ENCODE measurements at regions not wholly inside any gene's neighbourhood (a gene's known extent, or its start where the extent isn't known, plus 50 kb on each side); places are given as distances from the start of the nearest gene placed in this dataset.

GRCh38 chr13:103291798-103292572, 225.8 kb upstream of the SLC10A2 start:
- Histone ChIP-seq H3K9ac (ENCODE audit: low read length in 2 of 2) (no peak overlapping the region), H3K9me3 (ENCODE audit: control insufficient read depth in 2 of 2, low read length in 2 of 2) (no peaks in the 10 kb centered on the region), H3K27ac (ENCODE audit: low read length) (no peak overlapping the region), H3K4me1 (ENCODE audit: control insufficient read depth, insufficient read depth, low read length) (no peaks in the 10 kb centered on the region), H3K36me3 (ENCODE audit: control insufficient read depth in 2 of 2, insufficient read depth in 2 of 2, low read length in 2 of 2) (no peaks in the 10 kb centered on the region), H3K4me3 (ENCODE audit: low read length in 2 of 2) (no peak overlapping the region), H3K27me3 (ENCODE audit: control insufficient read depth in 1 of 2, insufficient read depth in 2 of 2, low read length in 2 of 2) (no peaks in the 10 kb centered on the region)

DNA sequence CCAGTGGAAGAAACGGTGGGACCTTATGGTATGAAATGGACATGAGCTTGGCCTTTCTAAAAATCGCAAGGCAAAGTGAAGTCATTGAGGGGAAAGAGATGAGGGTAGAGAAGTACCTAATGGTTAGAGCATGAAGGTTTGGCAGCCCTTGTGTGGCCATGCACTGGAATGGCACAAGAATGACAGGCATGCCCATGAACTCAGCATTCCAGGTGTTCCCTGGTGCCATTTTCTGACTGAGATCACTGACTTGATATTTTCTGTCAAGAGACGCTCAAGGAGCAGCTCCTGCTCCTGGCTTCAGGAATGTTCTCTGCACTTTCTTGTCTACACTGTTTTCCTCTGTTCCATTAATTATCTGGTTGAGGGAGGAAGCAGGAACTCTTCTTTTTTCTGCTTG, 225.0 kb upstream of the SLC10A2 start:
- H3K9ac ChIP-seq (ENCODE audit: low read length in 2 of 2): no peak overlapping the region
- H3K9me3 ChIP-seq (ENCODE audit: control insufficient read depth in 2 of 2, low read length in 2 of 2): no peaks in the 10 kb centered on the region
- no peak overlapping the region for H3K27ac ChIP-seq (ENCODE audit: low read length)
- H3K4me3 ChIP-seq (ENCODE audit: low read length in 2 of 2): no peak overlapping the region
- H3K4me1 ChIP-seq (ENCODE audit: control insufficient read depth, insufficient read depth, low read length): no peaks in the 10 kb centered on the region
- H3K36me3 ChIP-seq (ENCODE audit: control insufficient read depth in 2 of 2, insufficient read depth in 2 of 2, low read length in 2 of 2): no peaks in the 10 kb centered on the region
- no peaks in the 10 kb centered on the region for H3K27me3 ChIP-seq (ENCODE audit: control insufficient read depth in 1 of 2, insufficient read depth in 2 of 2, low read length in 2 of 2)

GRCh38 chr13:103289681-103290080, 223.5 kb upstream of the SLC10A2 start:
- no peak overlapping the region for H3K4me3 ChIP-seq (ENCODE audit: low read length in 2 of 2)

GRCh38 chr13:103288114-103288513, 221.9 kb upstream of the SLC10A2 start:
- Histone ChIP-seq H3K4me1 (ENCODE audit: control insufficient read depth, insufficient read depth, low read length) (no peaks in the 10 kb centered on the region), H3K9me3 (ENCODE audit: control insufficient read depth in 2 of 2, low read length in 2 of 2) (no peaks in the 10 kb centered on the region), H3K27ac (ENCODE audit: low read length) (no peak overlapping the region), H3K9ac (ENCODE audit: low read length in 2 of 2) (no peak overlapping the region), H3K36me3 (ENCODE audit: control insufficient read depth in 2 of 2, insufficient read depth in 2 of 2, low read length in 2 of 2) (no peaks in the 10 kb centered on the region), H3K27me3 (ENCODE audit: control insufficient read depth in 1 of 2, insufficient read depth in 2 of 2, low read length in 2 of 2) (no peaks in the 10 kb centered on the region), H3K4me3 (ENCODE audit: low read length in 2 of 2) (no peak overlapping the region)

More at GRCh38 chr13:103289681-103290080, 223.5 kb upstream of the SLC10A2 start:
- Histone ChIP-seq H3K9me3 (ENCODE audit: control insufficient read depth in 2 of 2, low read length in 2 of 2) (no peaks in the 10 kb centered on the region), H3K4me1 (ENCODE audit: control insufficient read depth, insufficient read depth, low read length) (no peaks in the 10 kb centered on the region), H3K27me3 (ENCODE audit: control insufficient read depth in 1 of 2, insufficient read depth in 2 of 2, low read length in 2 of 2) (no peaks in the 10 kb centered on the region), H3K36me3 (ENCODE audit: control insufficient read depth in 2 of 2, insufficient read depth in 2 of 2, low read length in 2 of 2) (no peaks in the 10 kb centered on the region), H3K27ac (ENCODE audit: low read length) (no peak overlapping the region), H3K9ac (ENCODE audit: low read length in 2 of 2) (no peak overlapping the region)

DNA sequence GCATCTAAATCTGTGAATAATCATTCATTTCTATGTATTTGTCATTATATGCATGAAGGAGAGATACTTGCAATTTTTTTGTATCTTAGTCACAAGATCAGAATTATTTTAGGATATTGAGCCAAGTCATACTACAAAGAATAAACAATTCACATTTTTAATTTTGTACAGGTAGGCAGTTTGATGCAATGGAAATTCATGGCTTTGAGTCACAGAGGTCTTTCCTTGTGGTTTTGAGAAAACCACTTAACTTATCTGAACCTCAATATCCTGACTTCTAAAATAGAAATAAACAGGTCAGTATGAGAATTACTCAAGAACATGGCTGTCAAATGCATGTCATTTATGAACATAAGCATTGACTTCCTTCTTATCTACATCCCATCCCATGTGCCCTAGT, 221.4 kb upstream of the SLC10A2 start:
- no peak overlapping the region for H3K4me3 ChIP-seq (ENCODE audit: low read length in 2 of 2)
- no peak overlapping the region for H3K27ac ChIP-seq (ENCODE audit: low read length)
- H3K36me3 ChIP-seq (ENCODE audit: control insufficient read depth in 2 of 2, insufficient read depth in 2 of 2, low read length in 2 of 2): no peaks in the 10 kb centered on the region
- no peaks in the 10 kb centered on the region for H3K4me1 ChIP-seq (ENCODE audit: control insufficient read depth, insufficient read depth, low read length)
- H3K9me3 ChIP-seq (ENCODE audit: control insufficient read depth in 2 of 2, low read length in 2 of 2): no peaks in the 10 kb centered on the region
- no peaks in the 10 kb centered on the region for H3K27me3 ChIP-seq (ENCODE audit: control insufficient read depth in 1 of 2, insufficient read depth in 2 of 2, low read length in 2 of 2)
- H3K9ac ChIP-seq (ENCODE audit: low read length in 2 of 2): no peak overlapping the region

- no peaks in the 10 kb centered on the region for H3K36me3 ChIP-seq (ENCODE audit: control insufficient read depth in 2 of 2, insufficient read depth in 2 of 2, low read length in 2 of 2)
- no peak overlapping the region for H3K27ac ChIP-seq (ENCODE audit: low read length)
- no peak overlapping the region for H3K4me3 ChIP-seq (ENCODE audit: low read length in 2 of 2)
- H3K9me3 ChIP-seq (ENCODE audit: control insufficient read depth in 2 of 2, low read length in 2 of 2): no peaks in the 10 kb centered on the region
- H3K9ac ChIP-seq (ENCODE audit: low read length in 2 of 2): no peak overlapping the region
- H3K27me3 ChIP-seq (ENCODE audit: control insufficient read depth in 1 of 2, insufficient read depth in 2 of 2, low read length in 2 of 2): no peaks in the 10 kb centered on the region
- no peaks in the 10 kb centered on the region for H3K4me1 ChIP-seq (ENCODE audit: control insufficient read depth, insufficient read depth, low read length)
Measured at GRCh38 chr13:103284466-103284865, 218.2 kb upstream of the SLC10A2 start.

- no peaks in the 10 kb centered on the region for H3K36me3 ChIP-seq (ENCODE audit: control insufficient read depth in 2 of 2, insufficient read depth in 2 of 2, low read length in 2 of 2)
Measured at GRCh38 chr13:103283451-103283820, 217.2 kb upstream of the SLC10A2 start.

GRCh38 chr13:103282571-103283450, 216.6 kb upstream of the SLC10A2 start:
- Histone ChIP-seq H3K9ac (ENCODE audit: low read length in 2 of 2) (no peak overlapping the region), H3K9me3 (ENCODE audit: control insufficient read depth in 2 of 2, low read length in 2 of 2) (no peaks in the 10 kb centered on the region), H3K36me3 (ENCODE audit: control insufficient read depth in 2 of 2, insufficient read depth in 2 of 2, low read length in 2 of 2) (no peaks in the 10 kb centered on the region), H3K4me1 (ENCODE audit: control insufficient read depth, insufficient read depth, low read length) (no peaks in the 10 kb centered on the region), H3K27ac (ENCODE audit: low read length) (no peak overlapping the region), H3K4me3 (ENCODE audit: low read length in 2 of 2) (no peak overlapping the region), H3K27me3 (ENCODE audit: control insufficient read depth in 1 of 2, insufficient read depth in 2 of 2, low read length in 2 of 2) (no peaks in the 10 kb centered on the region)

More at GRCh38 chr13:103283451-103283820, 217.2 kb upstream of the SLC10A2 start:
- Histone ChIP-seq H3K9ac (ENCODE audit: low read length in 2 of 2) (no peak overlapping the region), H3K4me1 (ENCODE audit: control insufficient read depth, insufficient read depth, low read length) (no peaks in the 10 kb centered on the region), H3K27me3 (ENCODE audit: control insufficient read depth in 1 of 2, insufficient read depth in 2 of 2, low read length in 2 of 2) (no peaks in the 10 kb centered on the region), H3K27ac (ENCODE audit: low read length) (no peak overlapping the region), H3K4me3 (ENCODE audit: low read length in 2 of 2) (no peak overlapping the region), H3K9me3 (ENCODE audit: control insufficient read depth in 2 of 2, low read length in 2 of 2) (no peaks in the 10 kb centered on the region)

DNA sequence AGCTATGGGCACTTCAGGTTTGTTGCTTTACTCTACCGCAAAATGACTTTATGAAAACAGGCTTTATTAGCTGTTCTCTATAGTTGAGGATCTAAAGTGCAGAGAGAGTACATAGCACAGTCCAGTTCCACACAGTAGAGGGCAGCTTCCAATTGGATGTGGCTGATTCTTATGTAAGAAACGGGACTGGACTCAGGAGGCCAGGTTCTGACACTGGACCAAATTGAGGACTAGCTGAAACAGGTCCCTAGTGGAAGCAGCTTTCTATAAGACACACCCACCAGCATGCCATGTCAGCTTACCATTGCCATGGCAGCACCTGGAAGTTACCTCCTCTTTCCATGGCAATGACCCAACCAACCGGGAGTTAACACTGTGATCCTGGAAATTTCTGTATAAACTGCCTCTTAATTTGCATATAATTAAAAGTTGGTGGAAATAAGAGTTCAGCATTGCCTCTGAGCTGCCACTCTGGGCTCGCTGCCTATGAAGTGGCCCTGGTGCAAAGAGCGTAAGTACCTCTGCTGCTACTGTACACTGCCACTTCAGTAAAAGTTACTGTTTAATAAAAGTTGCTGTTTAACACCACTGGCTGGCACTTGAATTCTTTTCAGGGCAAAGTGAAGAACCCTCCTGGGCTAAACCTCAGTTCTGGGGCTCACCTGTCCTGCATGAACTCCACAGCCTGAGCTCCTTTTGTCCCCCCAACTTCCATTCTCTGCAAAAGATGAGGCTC, 211.9 kb upstream of the SLC10A2 start:
- Histone ChIP-seq H3K4me1 (ENCODE audit: control insufficient read depth, insufficient read depth, low read length) (no peaks in the 10 kb centered on the region), H3K9ac (ENCODE audit: low read length in 2 of 2) (no peak overlapping the region), H3K27ac (ENCODE audit: low read length) (no peak overlapping the region), H3K9me3 (ENCODE audit: control insufficient read depth in 2 of 2, low read length in 2 of 2) (no peaks in the 10 kb centered on the region), H3K27me3 (ENCODE audit: control insufficient read depth in 1 of 2, insufficient read depth in 2 of 2, low read length in 2 of 2) (no peaks in the 10 kb centered on the region), H3K4me3 (ENCODE audit: low read length in 2 of 2) (no peak overlapping the region), H3K36me3 (ENCODE audit: control insufficient read depth in 2 of 2, insufficient read depth in 2 of 2, low read length in 2 of 2) (no peaks in the 10 kb centered on the region)

- H3K4me3 ChIP-seq (ENCODE audit: low read length in 2 of 2): no peak overlapping the region
- no peak overlapping the region for H3K9ac ChIP-seq (ENCODE audit: low read length in 2 of 2)
- H3K36me3 ChIP-seq (ENCODE audit: control insufficient read depth in 2 of 2, insufficient read depth in 2 of 2, low read length in 2 of 2): no peaks in the 10 kb centered on the region
- H3K27me3 ChIP-seq (ENCODE audit: control insufficient read depth in 1 of 2, insufficient read depth in 2 of 2, low read length in 2 of 2): no peaks in the 10 kb centered on the region
- no peaks in the 10 kb centered on the region for H3K9me3 ChIP-seq (ENCODE audit: control insufficient read depth in 2 of 2, low read length in 2 of 2)
- no peak overlapping the region for H3K27ac ChIP-seq (ENCODE audit: low read length)
- H3K4me1 ChIP-seq (ENCODE audit: control insufficient read depth, insufficient read depth, low read length): no peaks in the 10 kb centered on the region
Measured at GRCh38 chr13:103276775-103277498, 210.7 kb upstream of the SLC10A2 start.
